H9 (cell line): ENCODE measurements at regions not wholly inside any gene's neighbourhood (a gene's known extent, or its start where the extent isn't known, plus 50 kb on each side); places are given as distances from the start of the nearest gene placed in this dataset.

Experiments used
- DNase-seq: peaks from one replicate; pipeline ENCODE4 v3.0.0-alpha.2; 2017
- H2AFZ ChIP-seq: one replicate; pipeline ENCODE4 v1.6.1; 2013; ENCODE audit warnings: mild to moderate bottlenecking, low read length, control low read depth, moderate library complexity
- H2AK5ac ChIP-seq: 2 replicates; pipeline ENCODE4 v1.6.1; 2013; ENCODE audit warnings: low read length, control low read depth, mixed read lengths; ENCODE audit not compliant: insufficient read length
- H2BK120ac ChIP-seq: one replicate; pipeline ENCODE4 v1.6.1; 2013; ENCODE audit warnings: low read depth, mild to moderate bottlenecking, low read length, control low read depth, inconsistent platforms; ENCODE audit not compliant: poor library complexity, severe bottlenecking
- H2BK12ac ChIP-seq: 2 replicates; pipeline ENCODE4 v1.6.1; 2013; ENCODE audit warnings: low read length, control low read depth, mixed read lengths, low read depth; ENCODE audit not compliant: insufficient read length
- H2BK15ac ChIP-seq: 2 replicates; pipeline ENCODE4 v1.6.1; 2013; ENCODE audit warnings: low read depth, low read length, control low read depth
- H2BK20ac ChIP-seq: one replicate; pipeline ENCODE4 v1.6.1; 2013; ENCODE audit warnings: low read depth, mild to moderate bottlenecking, low read length, control low read depth, inconsistent platforms; ENCODE audit not compliant: poor library complexity, severe bottlenecking
- H2BK5ac ChIP-seq: 2 replicates; pipeline ENCODE4 v1.6.1; 2013; ENCODE audit warnings: low read length, control low read depth, mixed read lengths; ENCODE audit not compliant: insufficient read length
- H3K14ac ChIP-seq: 2 replicates; pipeline ENCODE4 v1.6.1; 2013; ENCODE audit warnings: low read length, control low read depth; ENCODE audit not compliant: insufficient read depth
- H3K18ac ChIP-seq: 2 replicates; pipeline ENCODE4 v1.6.1; 2013; ENCODE audit warnings: low read depth, mild to moderate bottlenecking, mixed read lengths, low read length, control low read depth; ENCODE audit not compliant: insufficient read length
- H3K23ac ChIP-seq: 2 replicates; pipeline ENCODE4 v1.6.1; 2013; ENCODE audit warnings: low read length, control low read depth, mixed read lengths, low read depth; ENCODE audit not compliant: insufficient read length
- H3K23me2 ChIP-seq: 2 replicates; pipeline ENCODE4 v1.6.1; 2013; ENCODE audit warnings: low read depth, mild to moderate bottlenecking, mixed read lengths, low read length, control low read depth; ENCODE audit not compliant: insufficient read length, poor library complexity, severe bottlenecking
- H3K27ac ChIP-seq: 2 replicates; pipeline ENCODE4 v1.5.1; 2013; ENCODE audit warnings: low read length, control low read depth, mixed read lengths, low read depth; ENCODE audit not compliant: insufficient read length
- H3K27me3 ChIP-seq: 2 replicates; pipeline ENCODE4 v1.6.1; 2013; ENCODE audit warnings: low read length, control low read depth, inconsistent platforms; ENCODE audit not compliant: insufficient read depth
- H3K4ac ChIP-seq: 2 replicates; pipeline ENCODE4 v1.6.1; 2013; ENCODE audit warnings: low read depth, mild to moderate bottlenecking, control low read depth, inconsistent platforms, low read length, moderate library complexity
- H3K4me1 ChIP-seq: 2 replicates; pipeline ENCODE4 v1.6.1; 2013; ENCODE audit warnings: low read length, control low read depth, inconsistent platforms; ENCODE audit not compliant: insufficient read depth
- H3K4me2 ChIP-seq: 2 replicates; pipeline ENCODE4 v1.6.1; 2013; ENCODE audit warnings: low read length, control low read depth, mixed read lengths; ENCODE audit not compliant: insufficient read length, insufficient read depth
- H3K56ac ChIP-seq: 2 replicates; pipeline ENCODE4 v1.6.1; 2013; ENCODE audit warnings: low read depth, mild to moderate bottlenecking, mixed read lengths, low read length, control low read depth; ENCODE audit not compliant: insufficient read length
- H3K79me1 ChIP-seq: 2 replicates; pipeline ENCODE4 v1.6.1; 2013; ENCODE audit warnings: low read depth, mild to moderate bottlenecking, moderate library complexity, low read length, control low read depth, inconsistent platforms; ENCODE audit not compliant: insufficient read depth, poor library complexity, severe bottlenecking
- H3K79me2 ChIP-seq: 2 replicates; pipeline ENCODE4 v1.6.1; 2013; ENCODE audit warnings: low read length, control low read depth, inconsistent platforms; ENCODE audit not compliant: insufficient read depth
- H3K9ac ChIP-seq: 2 replicates; pipeline ENCODE4 v1.6.1; 2013; ENCODE audit warnings: low read length, control low read depth, mixed read lengths; ENCODE audit not compliant: insufficient read length; ENCODE audit errors: extremely low read depth
- H3K9me3 ChIP-seq: one replicate; pipeline ENCODE4 v1.6.1; 2013; ENCODE audit warnings: low read depth, low read length, inconsistent platforms; ENCODE audit not compliant: control insufficient read depth
- H3T11ph ChIP-seq: one replicate; pipeline ENCODE4 v1.6.1; 2013; ENCODE audit warnings: mild to moderate bottlenecking, low read length, control low read depth, inconsistent platforms
- H4K20me1 ChIP-seq: one replicate; pipeline ENCODE4 v1.6.1; 2013; ENCODE audit not compliant: control insufficient read depth, insufficient read length, insufficient read depth
- H4K5ac ChIP-seq: 2 replicates; pipeline ENCODE4 v1.6.1; 2013; ENCODE audit warnings: low read depth, mild to moderate bottlenecking, mixed read lengths, low read length, control low read depth; ENCODE audit not compliant: insufficient read length
- H4K8ac ChIP-seq: replicated peaks from 2 replicates; pipeline ENCODE4 v1.6.1; 2013; ENCODE audit warnings: low read length, control low read depth, mixed read lengths, low read depth; ENCODE audit not compliant: insufficient read length
- H4K91ac ChIP-seq: 2 replicates; pipeline ENCODE4 v1.6.1; 2013; ENCODE audit warnings: low read depth, mild to moderate bottlenecking, moderate library complexity, mixed read lengths, low read length, control low read depth; ENCODE audit not compliant: insufficient read length
- H3K27ac Mint-ChIP-seq, 3 experiments: 2 replicates in 2 of 3; 3 replicates in 1 of 3; pipeline ENCODE4 v1.8.0; 2020 to 2021; ENCODE audit warnings: mixed read lengths in 3 of 3, mild to moderate bottlenecking in 1 of 3, moderate library complexity in 1 of 3
- H3K27me3 Mint-ChIP-seq: 2 replicates; pipeline ENCODE4 v1.8.0; 2021; ENCODE audit warnings: low read depth, mild to moderate bottlenecking, moderate library complexity, mixed read lengths
- H3K36me3 Mint-ChIP-seq, 3 experiments: 2 replicates in 2 of 3; 3 replicates in 1 of 3; pipeline ENCODE4 v1.8.0; 2020 to 2021; ENCODE audit warnings: low read depth in 3 of 3, mixed read lengths in 3 of 3; ENCODE audit not compliant: insufficient read depth in 1 of 3
- H3K4me1 Mint-ChIP-seq, 2 experiments: 2 replicates each; pipeline ENCODE4 v1.8.0; 2020; ENCODE audit warnings: mixed read lengths in 2 of 2
- H3K4me3 Mint-ChIP-seq, 2 experiments: 2 replicates in 1 of 2; 3 replicates in 1 of 2; pipeline ENCODE4 v1.8.0; 2020 to 2021; ENCODE audit warnings: mild to moderate bottlenecking in 2 of 2, mixed read lengths in 2 of 2, moderate library complexity in 1 of 2
- H3K9me3 Mint-ChIP-seq, 2 experiments: 2 replicates in 1 of 2; 3 replicates in 1 of 2; pipeline ENCODE4 v1.8.0; 2020; ENCODE audit warnings: mild to moderate bottlenecking in 2 of 2, mixed read lengths in 2 of 2, moderate library complexity in 1 of 2
- CTCF ChIP-seq: fragments of 200-600 bp; sonication (generic); conservative IDR thresholded peaks from 3 replicates; pipeline ENCODE4 v1.8.0; 2021; ENCODE audit warnings: antibody characterized with exemption, mild to moderate bottlenecking
- WGBS: extraction: QIAGEN DNeasy Blood & Tissue Kit; methylation state at CpG from one replicate; pipeline ENCODE4 v1.1.7; 2013; ENCODE audit warnings: missing lambda C conversion rate, low lambda C conversion rate, mixed read lengths; ENCODE audit not compliant: insufficient read length; ENCODE audit errors: extremely low coverage; 5-methylcytosine and 5-hydroxymethylcytosine counted together

GRCh38 chr1:58849551-58849950 lies 65.7 kb upstream of the JUN start:
- Histone ChIP-seq H4K20me1 (no peaks in the 10 kb centered on the region), H3K27me3 (no peaks in the 10 kb centered on the region), H2BK20ac (no peak overlapping the region), H3K79me2 (no peaks in the 10 kb centered on the region), H4K5ac (no peak overlapping the region), H3K14ac (no peak overlapping the region), H2BK15ac (no peak overlapping the region), H3K4ac (no peak overlapping the region), H2BK5ac (no peak overlapping the region), H3K4me1 (peaks cover 9% of the 10 kb centered on the region), H3K79me1 (no peaks in the 10 kb centered on the region), H2AFZ (no peak overlapping the region), H3K18ac (no peak overlapping the region), H3K56ac (no peak overlapping the region), H3K27ac (no peak overlapping the region), H2AK5ac (no peak overlapping the region), H2BK12ac (no peak overlapping the region), H3K23me2 (no peaks in the 10 kb centered on the region), H3K4me2 (no peak overlapping the region), H4K8ac (no peak overlapping the region), H4K91ac (no peak overlapping the region), H3K23ac (no peak overlapping the region), H3T11ph (no peak overlapping the region), H3K9me3 (no peaks in the 10 kb centered on the region), H2BK120ac (no peak overlapping the region), H3K9ac (no peak overlapping the region)
- TF ChIP-seq CTCF = no peak
- no peaks in the 10 kb centered on the region for H3K27me3 Mint-ChIP-seq
- no peaks in the 10 kb centered on the region for H3K9me3 Mint-ChIP-seq
- WGBS = no CpG with 5 or more reads among the region's 2 CpGs
- no peak for DNase-seq
- no peak overlapping the region for H3K27ac Mint-ChIP-seq
- peaks cover 25% of the 10 kb centered on the region in 2 experiments for H3K4me1 Mint-ChIP-seq
- no peaks in the 10 kb centered on the region; a peak in 1 of 7 replicates for H3K36me3 Mint-ChIP-seq
- no peak overlapping the region for H3K4me3 Mint-ChIP-seq
